ENCODE measurements at regions not wholly inside any gene's neighbourhood (a gene's known extent, or its start where the extent isn't known, plus 50 kb on each side); places are given as distances from the start of the nearest gene placed in this dataset.

DNA sequence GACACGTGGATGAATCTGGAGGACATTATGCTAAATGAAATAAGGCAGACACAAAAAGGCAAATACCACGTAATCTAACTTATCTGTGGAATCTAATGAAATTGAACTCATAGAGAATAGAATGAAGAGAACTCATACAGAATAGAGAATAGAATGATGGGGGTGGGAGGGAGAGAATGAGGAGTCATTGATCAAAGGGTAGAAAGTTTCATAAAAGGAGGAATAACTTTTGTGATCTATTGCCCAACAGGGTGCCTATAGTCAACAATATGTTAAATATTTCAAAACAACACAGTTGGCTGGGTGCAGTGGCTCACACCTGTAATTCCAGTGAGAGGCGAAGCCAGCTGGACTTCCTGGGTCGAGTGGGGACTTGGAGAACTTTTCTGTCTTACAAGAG lies 54.9 kb upstream of the ZNF169 start:
- TF ChIP-seq, protein P1, sequence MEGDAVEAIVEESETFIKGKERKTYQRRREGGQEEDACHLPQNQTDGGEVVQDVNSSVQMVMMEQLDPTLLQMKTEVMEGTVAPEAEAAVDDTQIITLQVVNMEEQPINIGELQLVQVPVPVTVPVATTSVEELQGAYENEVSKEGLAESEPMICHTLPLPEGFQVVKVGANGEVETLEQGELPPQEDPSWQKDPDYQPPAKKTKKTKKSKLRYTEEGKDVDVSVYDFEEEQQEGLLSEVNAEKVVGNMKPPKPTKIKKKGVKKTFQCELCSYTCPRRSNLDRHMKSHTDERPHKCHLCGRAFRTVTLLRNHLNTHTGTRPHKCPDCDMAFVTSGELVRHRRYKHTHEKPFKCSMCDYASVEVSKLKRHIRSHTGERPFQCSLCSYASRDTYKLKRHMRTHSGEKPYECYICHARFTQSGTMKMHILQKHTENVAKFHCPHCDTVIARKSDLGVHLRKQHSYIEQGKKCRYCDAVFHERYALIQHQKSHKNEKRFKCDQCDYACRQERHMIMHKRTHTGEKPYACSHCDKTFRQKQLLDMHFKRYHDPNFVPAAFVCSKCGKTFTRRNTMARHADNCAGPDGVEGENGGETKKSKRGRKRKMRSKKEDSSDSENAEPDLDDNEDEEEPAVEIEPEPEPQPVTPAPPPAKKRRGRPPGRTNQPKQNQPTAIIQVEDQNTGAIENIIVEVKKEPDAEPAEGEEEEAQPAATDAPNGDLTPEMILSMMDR (IDR thresholded peaks at IDR 0.05), result no peak
- TF ChIP-seq POLR2A (IDR thresholded peaks at IDR 0.05), result no peak
- TF ChIP-seq EP300 (IDR thresholded peaks at IDR 0.05), result no peak
